Upper lobe of right lung (tissue), 1 donor: ENCODE measurements at regions not wholly inside any gene's neighbourhood (a gene's known extent, or its start where the extent isn't known, plus 50 kb on each side); places are given as distances from the start of the nearest gene placed in this dataset.

Experiments
- ATAC-seq: fragments of 200-7000 bp; cut with Tn5 transposase; one replicate; pipeline ENCODE4 v1.9.1; 2020; ENCODE audit warnings: mild to moderate bottlenecking, moderate library complexity
- DNase-seq: peaks from one replicate; pipeline ENCODE4 v3.0.0-alpha.2; 2020
- H3K27ac ChIP-seq: fragments of 200-600 bp; one replicate; pipeline ENCODE4 v1.8.0; 2022
- H3K27me3 ChIP-seq: fragments of 200-600 bp; one replicate; pipeline ENCODE4 v1.8.0; 2022; ENCODE audit warnings: mild to moderate bottlenecking
- H3K36me3 ChIP-seq: fragments of 200-600 bp; one replicate; pipeline ENCODE4 v1.8.0; 2022
- H3K4me1 ChIP-seq: fragments of 200-600 bp; one replicate; pipeline ENCODE4 v1.8.0; 2022
- H3K4me3 ChIP-seq: fragments of 200-600 bp; one replicate; pipeline ENCODE4 v1.8.0; 2022; ENCODE audit warnings: mild to moderate bottlenecking
- H3K9me3 ChIP-seq: fragments of 200-600 bp; one replicate; pipeline ENCODE4 v1.8.0; 2022
- intact Hi-C: fragments of 100-400 bp; cut with DNase I; formaldehyde crosslinking; loops from one replicate; pipeline ENCODE4 v1.11.0; 2022
- TF ChIP-seq, protein P1 (sequence below): fragments of 200-600 bp; IDR thresholded peaks from one replicate; pipeline ENCODE4 v1.8.0; 2022; ENCODE audit warnings: antibody characterized with exemption
- donor health status: DM: no; HTN: yes; CAD: no; lungs with severe emphysema.

DNA sequence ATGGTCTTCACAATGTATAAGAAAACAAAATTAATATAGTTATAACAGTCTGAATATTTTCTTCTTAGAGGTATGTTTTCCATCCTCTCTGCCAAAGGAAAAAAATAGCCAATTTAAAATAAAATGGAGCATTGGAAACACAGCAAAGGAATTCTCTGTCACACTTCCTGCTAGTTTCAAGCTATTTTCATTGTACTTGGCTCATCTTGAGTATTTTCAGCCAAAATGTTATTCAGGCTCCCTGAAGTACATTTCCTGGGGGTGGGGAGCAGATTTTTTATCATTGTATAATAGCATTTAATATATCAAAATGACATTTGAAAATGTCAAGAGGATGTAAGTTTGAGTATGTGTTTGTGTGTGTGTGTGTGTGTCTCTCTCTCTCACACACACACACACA is 463.6 kb upstream of the REG3G start:
- Histone ChIP-seq H3K27ac (no peak overlapping the region), H3K4me3 (no peak overlapping the region), H3K36me3 (no peaks in the 10 kb centered on the region), H3K9me3 (no peaks in the 10 kb centered on the region), H3K27me3 (no peaks in the 10 kb centered on the region), H3K4me1 (no peaks in the 10 kb centered on the region)
- DNase-seq (no peak), ATAC-seq (no peak)
- intact Hi-C loops: no loop called here
- TF ChIP-seq, protein P1, sequence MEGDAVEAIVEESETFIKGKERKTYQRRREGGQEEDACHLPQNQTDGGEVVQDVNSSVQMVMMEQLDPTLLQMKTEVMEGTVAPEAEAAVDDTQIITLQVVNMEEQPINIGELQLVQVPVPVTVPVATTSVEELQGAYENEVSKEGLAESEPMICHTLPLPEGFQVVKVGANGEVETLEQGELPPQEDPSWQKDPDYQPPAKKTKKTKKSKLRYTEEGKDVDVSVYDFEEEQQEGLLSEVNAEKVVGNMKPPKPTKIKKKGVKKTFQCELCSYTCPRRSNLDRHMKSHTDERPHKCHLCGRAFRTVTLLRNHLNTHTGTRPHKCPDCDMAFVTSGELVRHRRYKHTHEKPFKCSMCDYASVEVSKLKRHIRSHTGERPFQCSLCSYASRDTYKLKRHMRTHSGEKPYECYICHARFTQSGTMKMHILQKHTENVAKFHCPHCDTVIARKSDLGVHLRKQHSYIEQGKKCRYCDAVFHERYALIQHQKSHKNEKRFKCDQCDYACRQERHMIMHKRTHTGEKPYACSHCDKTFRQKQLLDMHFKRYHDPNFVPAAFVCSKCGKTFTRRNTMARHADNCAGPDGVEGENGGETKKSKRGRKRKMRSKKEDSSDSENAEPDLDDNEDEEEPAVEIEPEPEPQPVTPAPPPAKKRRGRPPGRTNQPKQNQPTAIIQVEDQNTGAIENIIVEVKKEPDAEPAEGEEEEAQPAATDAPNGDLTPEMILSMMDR: no peak

DNA sequence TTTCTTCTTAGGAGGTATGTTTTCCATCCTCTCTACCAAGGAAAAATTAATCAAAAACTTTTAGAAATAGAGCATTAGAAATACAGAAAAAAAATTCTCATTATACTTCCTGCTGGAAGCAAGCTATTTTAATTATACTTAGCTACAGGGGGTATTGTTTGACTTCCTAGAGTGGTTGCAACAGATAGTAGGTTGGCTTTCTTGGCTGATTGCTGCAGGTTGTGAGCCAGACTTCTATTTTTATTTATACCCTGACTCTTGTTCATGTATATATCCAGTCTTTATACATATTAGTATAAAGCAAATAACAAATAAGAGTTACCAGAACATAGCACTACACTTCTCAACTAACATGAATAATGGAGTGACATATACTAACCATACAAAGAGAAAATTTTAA is 460.8 kb upstream of the REG3G start:
- TF ChIP-seq, protein P1: no peak
- DNase-seq: no peak
- H3K27me3 ChIP-seq: no peaks in the 10 kb centered on the region
- ATAC-seq: no peak
- H3K9me3 ChIP-seq: no peaks in the 10 kb centered on the region
- intact Hi-C loops: no loop called here
- no peaks in the 10 kb centered on the region for H3K36me3 ChIP-seq
- H3K4me1 ChIP-seq: no peaks in the 10 kb centered on the region
- H3K4me3 ChIP-seq: no peak overlapping the region
- no peak overlapping the region for H3K27ac ChIP-seq

DNA sequence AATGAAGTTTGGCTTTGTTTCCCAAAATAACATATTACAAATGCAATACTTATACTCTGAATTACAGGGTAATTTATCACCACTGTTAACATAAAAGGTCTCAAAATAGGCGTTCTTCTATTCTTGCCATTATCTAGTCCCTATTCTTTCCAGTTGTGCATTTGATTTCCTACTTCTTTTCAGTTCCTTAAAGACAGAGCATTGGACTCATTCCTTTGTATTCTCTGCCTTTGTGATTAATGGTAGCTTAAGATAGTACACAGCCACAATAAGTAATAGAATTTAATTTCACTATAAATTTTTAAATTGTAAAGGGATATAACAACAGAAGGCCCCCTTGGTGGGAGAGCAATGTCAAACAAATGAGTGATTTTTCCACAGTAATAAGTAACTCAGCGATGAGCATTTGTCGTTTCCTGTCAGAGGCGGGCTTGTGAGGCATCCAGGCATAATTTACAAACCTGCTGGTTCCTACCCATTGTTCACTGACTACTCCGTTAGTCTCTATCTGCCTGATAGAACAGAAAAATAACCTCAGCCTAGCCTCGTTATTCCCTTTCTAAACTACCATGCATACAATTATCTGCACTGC is 456.6 kb upstream of the REG3G start:
- DNase-seq: no peak
- Histone ChIP-seq H3K4me1 (no peaks in the 10 kb centered on the region), H3K9me3 (no peaks in the 10 kb centered on the region), H3K36me3 (no peaks in the 10 kb centered on the region), H3K4me3 (no peak overlapping the region), H3K27ac (no peak overlapping the region), H3K27me3 (no peaks in the 10 kb centered on the region)
- intact Hi-C loops: no loop called here
- TF ChIP-seq, protein P1: no peak
- ATAC-seq: no peak

DNA sequence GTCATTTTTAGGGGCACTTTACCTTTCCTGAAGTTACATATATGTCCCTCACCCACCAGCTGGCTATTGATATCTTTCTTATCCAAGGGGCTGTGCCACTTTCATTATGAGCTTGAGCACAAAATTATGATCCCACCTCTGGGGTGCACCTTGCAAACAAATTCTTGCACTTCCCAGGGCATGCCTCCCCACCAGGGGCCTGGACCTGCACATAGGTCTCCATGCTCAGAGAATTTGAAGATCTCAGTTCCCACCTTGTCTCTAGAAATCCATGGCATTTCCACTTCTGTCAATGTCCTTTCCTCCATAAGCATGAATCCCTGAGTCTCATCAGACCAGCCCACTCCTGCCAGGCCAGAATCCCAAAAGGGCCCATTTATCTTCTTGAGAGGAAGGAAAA is 449.1 kb upstream of the REG3G start:
- Histone ChIP-seq H3K9me3 (no peaks in the 10 kb centered on the region), H3K4me3 (no peak overlapping the region), H3K4me1 (no peaks in the 10 kb centered on the region), H3K27me3 (no peaks in the 10 kb centered on the region), H3K27ac (no peak overlapping the region), H3K36me3 (no peaks in the 10 kb centered on the region)
- no peak for DNase-seq
- no peak for ATAC-seq
- intact Hi-C loops: no loop called here
- TF ChIP-seq, protein P1: no peak

DNA sequence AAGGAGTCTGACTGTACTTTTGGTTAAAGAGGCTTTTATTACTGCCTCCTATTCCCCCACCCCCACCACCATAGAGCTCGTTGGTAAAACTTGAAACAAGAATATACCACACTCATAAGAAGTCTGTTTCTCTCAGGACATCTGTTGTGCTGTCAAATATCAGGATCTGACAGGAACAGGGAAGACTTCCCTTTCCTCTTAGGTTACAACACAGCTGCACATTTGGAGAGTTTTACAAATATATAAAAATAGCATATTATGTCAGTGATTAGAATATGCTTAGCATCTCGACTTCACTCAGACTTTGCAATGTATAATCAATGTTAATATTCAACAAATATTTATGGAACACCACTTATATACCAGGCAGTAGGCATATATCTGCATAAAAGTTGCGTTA is 439.6 kb upstream of the REG3G start:
- intact Hi-C loops: no loop called here
- H3K9me3 ChIP-seq: no peaks in the 10 kb centered on the region

More for the DNA sequence above, 439.6 kb upstream of the REG3G start:
- no peak overlapping the region for H3K4me3 ChIP-seq
- TF ChIP-seq, protein P1: no peak
- no peaks in the 10 kb centered on the region for H3K4me1 ChIP-seq
- H3K27ac ChIP-seq: no peak overlapping the region
- DNase-seq: no peak
- H3K27me3 ChIP-seq: no peaks in the 10 kb centered on the region
- H3K36me3 ChIP-seq: no peaks in the 10 kb centered on the region
- no peak for ATAC-seq
